ENCODE measurements at regions not wholly inside any gene's neighbourhood (a gene's known extent, or its start where the extent isn't known, plus 50 kb on each side); places are given as distances from the start of the nearest gene placed in this dataset.

DNA sequence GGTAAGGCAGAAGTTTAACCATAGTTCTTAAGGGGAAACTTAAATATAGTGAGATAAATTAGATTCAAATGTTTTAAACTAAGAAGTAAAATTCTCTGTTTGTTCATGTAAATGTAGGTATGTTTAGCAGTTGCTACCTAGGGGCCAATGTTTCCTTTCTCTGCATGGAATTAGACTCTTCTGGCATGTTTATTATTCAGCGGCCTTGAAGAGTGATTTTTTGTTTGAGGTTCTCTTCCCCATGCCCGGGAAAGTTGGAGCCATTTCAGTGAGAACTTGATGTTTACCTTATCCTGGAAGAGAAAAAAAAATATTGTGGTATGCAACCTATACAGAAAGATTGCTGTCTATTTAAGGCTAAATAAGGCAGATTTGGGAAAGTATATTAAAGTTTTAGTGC, 492.9 kb downstream of the KLF5 start:
- Histone ChIP-seq H3K9me2 (ENCODE audit: insufficient read depth) (no peaks in the 10 kb centered on the region; the same call in 1 of the 2 replicates), H2AFZ (ENCODE audit: low read depth, low read length, poor library complexity, severe bottlenecking) (no peak overlapping the region), H3K36me3 (ENCODE audit: control insufficient read depth in 1 of 2, insufficient read depth in 2 of 2, low read length in 2 of 2) (no peaks in the 10 kb centered on the region), H3K4me3 (replicated peaks in 1 of 2; ENCODE audit: low read depth in 1 of 2, low read length in 2 of 2) (no peak overlapping the region), H3K79me2 (ENCODE audit: insufficient read depth, low read length) (no peaks in the 10 kb centered on the region), H3K9ac (ENCODE audit: low read length) (no peak overlapping the region), H3K9me3 (ENCODE audit: control insufficient read depth in 1 of 2, insufficient read depth in 1 of 2, low read depth in 1 of 2, low read length in 2 of 2) (no peaks in the 10 kb centered on the region), H4K20me1 (ENCODE audit: insufficient read depth) (no peaks in the 10 kb centered on the region), H3K27me3 (ENCODE audit: insufficient read depth, low read length) (no peaks in the 10 kb centered on the region), H3K4me1 (ENCODE audit: control insufficient read depth in 1 of 2, insufficient read depth in 2 of 2, low read length in 2 of 2) (no peaks in the 10 kb centered on the region), H3K4me2 (ENCODE audit: low read length) (no peak overlapping the region), H3K27ac (ENCODE audit: low read depth, low read length) (no peak overlapping the region)
- RAD21 ChIA-PET (ENCODE audit: low non-redundant PET in 1 of 2, low total read pairs in 2 of 2, uncharacterized antibody in 2 of 2, unreplicated experiment in 2 of 2) = no interaction called here
- POLR2A ChIA-PET = no interaction called here
- CTCF ChIA-PET = no interaction called here
- no peak for DNase-seq (ENCODE audit: low read depth, low spot score)
- TF ChIP-seq, protein P1, sequence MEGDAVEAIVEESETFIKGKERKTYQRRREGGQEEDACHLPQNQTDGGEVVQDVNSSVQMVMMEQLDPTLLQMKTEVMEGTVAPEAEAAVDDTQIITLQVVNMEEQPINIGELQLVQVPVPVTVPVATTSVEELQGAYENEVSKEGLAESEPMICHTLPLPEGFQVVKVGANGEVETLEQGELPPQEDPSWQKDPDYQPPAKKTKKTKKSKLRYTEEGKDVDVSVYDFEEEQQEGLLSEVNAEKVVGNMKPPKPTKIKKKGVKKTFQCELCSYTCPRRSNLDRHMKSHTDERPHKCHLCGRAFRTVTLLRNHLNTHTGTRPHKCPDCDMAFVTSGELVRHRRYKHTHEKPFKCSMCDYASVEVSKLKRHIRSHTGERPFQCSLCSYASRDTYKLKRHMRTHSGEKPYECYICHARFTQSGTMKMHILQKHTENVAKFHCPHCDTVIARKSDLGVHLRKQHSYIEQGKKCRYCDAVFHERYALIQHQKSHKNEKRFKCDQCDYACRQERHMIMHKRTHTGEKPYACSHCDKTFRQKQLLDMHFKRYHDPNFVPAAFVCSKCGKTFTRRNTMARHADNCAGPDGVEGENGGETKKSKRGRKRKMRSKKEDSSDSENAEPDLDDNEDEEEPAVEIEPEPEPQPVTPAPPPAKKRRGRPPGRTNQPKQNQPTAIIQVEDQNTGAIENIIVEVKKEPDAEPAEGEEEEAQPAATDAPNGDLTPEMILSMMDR (IDR thresholded peaks at IDR 0.05 in 2 of 3, conservative IDR thresholded peaks at IDR 0.05 in 1 of 3; ENCODE audit: borderline replicate concordance in 1 of 3, insufficient read depth in 1 of 3, low read depth in 2 of 3, low read length in 2 of 3) = no peak
- TF ChIP-seq TCF7L2 (IDR thresholded peaks at IDR 0.05; ENCODE audit: borderline replicate concordance, extremely low read depth, insufficient read depth, insufficient read length) = no peak
- no peak for ATAC-seq
- no TSS peak for BruUV-seq (replicated peaks)
- intact Hi-C loops (cut with micrococcal nuclease) = no loop called here

DNA sequence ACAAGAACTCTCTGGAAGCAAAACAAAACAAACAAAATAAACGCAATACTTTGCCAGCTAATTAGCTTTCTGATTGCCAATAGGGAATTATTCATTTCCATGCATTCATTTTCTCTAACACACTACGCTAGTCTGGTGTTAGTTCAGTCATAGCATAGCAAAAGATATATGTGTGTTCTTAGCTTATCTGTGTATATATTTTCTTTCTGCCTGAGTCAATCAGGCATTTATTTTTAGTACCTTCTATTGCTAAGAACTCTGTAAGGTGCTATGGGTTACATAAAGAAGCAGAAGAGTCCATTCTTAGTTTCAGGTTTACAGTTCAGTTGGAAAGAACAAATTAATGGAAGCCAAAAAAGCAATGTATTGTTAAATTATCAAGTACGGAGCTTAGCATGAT, 490.9 kb downstream of the KLF5 start:
- no peaks in the 10 kb centered on the region for H3K9me3 ChIP-seq (ENCODE audit: control insufficient read depth in 1 of 2, insufficient read depth in 1 of 2, low read depth in 1 of 2, low read length in 2 of 2)
- POLR2A ChIA-PET = no interaction called here
- intact Hi-C loops (cut with micrococcal nuclease) = loop anchor here (10.0 kb wide), 2 partner anchors 485 to 735 kb away; no protein-coding TSS in a partner anchor
- H3K9ac ChIP-seq (ENCODE audit: low read length) = no peak overlapping the region
- no peak for DNase-seq (ENCODE audit: low read depth, low spot score)
- H3K36me3 ChIP-seq (ENCODE audit: control insufficient read depth in 1 of 2, insufficient read depth in 2 of 2, low read length in 2 of 2) = no peaks in the 10 kb centered on the region
- H3K27me3 ChIP-seq (ENCODE audit: insufficient read depth, low read length) = no peaks in the 10 kb centered on the region
- no peak overlapping the region for H3K27ac ChIP-seq (ENCODE audit: low read depth, low read length)
- H3K9me2 ChIP-seq (ENCODE audit: insufficient read depth) = no peaks in the 10 kb centered on the region
- TF ChIP-seq ZNF274 (IDR thresholded peaks at IDR 0.05; ENCODE audit: low read depth, low read length) = no peak
- no peak for TF ChIP-seq ELF1 (IDR thresholded peaks at IDR 0.05; ENCODE audit: borderline replicate concordance, low read depth)
- no peak for TF ChIP-seq EZH2phosphoT487 (IDR thresholded peaks at IDR 0.05; ENCODE audit: borderline replicate concordance)
- TF ChIP-seq, protein P1 (IDR thresholded peaks at IDR 0.05 in 2 of 3, conservative IDR thresholded peaks at IDR 0.05 in 1 of 3; ENCODE audit: borderline replicate concordance in 1 of 3, insufficient read depth in 1 of 3, low read depth in 2 of 3, low read length in 2 of 3) = no peak
- TF ChIP-seq, protein P2, sequence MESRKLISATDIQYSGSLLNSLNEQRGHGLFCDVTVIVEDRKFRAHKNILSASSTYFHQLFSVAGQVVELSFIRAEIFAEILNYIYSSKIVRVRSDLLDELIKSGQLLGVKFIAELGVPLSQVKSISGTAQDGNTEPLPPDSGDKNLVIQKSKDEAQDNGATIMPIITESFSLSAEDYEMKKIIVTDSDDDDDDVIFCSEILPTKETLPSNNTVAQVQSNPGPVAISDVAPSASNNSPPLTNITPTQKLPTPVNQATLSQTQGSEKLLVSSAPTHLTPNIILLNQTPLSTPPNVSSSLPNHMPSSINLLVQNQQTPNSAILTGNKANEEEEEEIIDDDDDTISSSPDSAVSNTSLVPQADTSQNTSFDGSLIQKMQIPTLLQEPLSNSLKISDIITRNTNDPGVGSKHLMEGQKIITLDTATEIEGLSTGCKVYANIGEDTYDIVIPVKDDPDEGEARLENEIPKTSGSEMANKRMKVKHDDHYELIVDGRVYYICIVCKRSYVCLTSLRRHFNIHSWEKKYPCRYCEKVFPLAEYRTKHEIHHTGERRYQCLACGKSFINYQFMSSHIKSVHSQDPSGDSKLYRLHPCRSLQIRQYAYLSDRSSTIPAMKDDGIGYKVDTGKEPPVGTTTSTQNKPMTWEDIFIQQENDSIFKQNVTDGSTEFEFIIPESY (IDR thresholded peaks at IDR 0.05; ENCODE audit: extremely low read depth, insufficient replicate concordance, low read length) = no peak
- TF ChIP-seq, protein P3, sequence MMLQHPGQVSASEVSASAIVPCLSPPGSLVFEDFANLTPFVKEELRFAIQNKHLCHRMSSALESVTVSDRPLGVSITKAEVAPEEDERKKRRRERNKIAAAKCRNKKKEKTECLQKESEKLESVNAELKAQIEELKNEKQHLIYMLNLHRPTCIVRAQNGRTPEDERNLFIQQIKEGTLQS (IDR thresholded peaks at IDR 0.05) = no peak
- no peak for TF ChIP-seq CEBPB (IDR thresholded peaks at IDR 0.05; ENCODE audit: low read depth)
- no peak for TF ChIP-seq EZH2 (IDR thresholded peaks at IDR 0.05)
- TF ChIP-seq JUND (IDR thresholded peaks at IDR 0.05) = no peak
- TF ChIP-seq SRF (IDR thresholded peaks at IDR 0.05; ENCODE audit: low read depth) = no peak
- TF ChIP-seq ZFX (IDR thresholded peaks at IDR 0.05) = no peak
- no peak overlapping the region for H3K4me3 ChIP-seq (replicated peaks in 1 of 2; ENCODE audit: low read depth in 1 of 2, low read length in 2 of 2)
- RAD21 ChIA-PET (ENCODE audit: low non-redundant PET in 1 of 2, low total read pairs in 2 of 2, uncharacterized antibody in 2 of 2, unreplicated experiment in 2 of 2) = no interaction called here
- ATAC-seq = no peak
- H2AFZ ChIP-seq (ENCODE audit: low read depth, low read length, poor library complexity, severe bottlenecking) = no peak overlapping the region
- H3K4me1 ChIP-seq (ENCODE audit: control insufficient read depth in 1 of 2, insufficient read depth in 2 of 2, low read length in 2 of 2) = no peaks in the 10 kb centered on the region
- H3K79me2 ChIP-seq (ENCODE audit: insufficient read depth, low read length) = no peaks in the 10 kb centered on the region
- no TSS peak for BruUV-seq (replicated peaks)
- no peaks in the 10 kb centered on the region for H4K20me1 ChIP-seq (ENCODE audit: insufficient read depth)
- CTCF ChIA-PET = no interaction called here
- H3K4me2 ChIP-seq (ENCODE audit: low read length) = no peak overlapping the region

Measured in HCT116 (cell line).